ENCODE measurements at regions not wholly inside any gene's neighbourhood (a gene's known extent, or its start where the extent isn't known, plus 50 kb on each side); places are given as distances from the start of the nearest gene placed in this dataset.

DNA sequence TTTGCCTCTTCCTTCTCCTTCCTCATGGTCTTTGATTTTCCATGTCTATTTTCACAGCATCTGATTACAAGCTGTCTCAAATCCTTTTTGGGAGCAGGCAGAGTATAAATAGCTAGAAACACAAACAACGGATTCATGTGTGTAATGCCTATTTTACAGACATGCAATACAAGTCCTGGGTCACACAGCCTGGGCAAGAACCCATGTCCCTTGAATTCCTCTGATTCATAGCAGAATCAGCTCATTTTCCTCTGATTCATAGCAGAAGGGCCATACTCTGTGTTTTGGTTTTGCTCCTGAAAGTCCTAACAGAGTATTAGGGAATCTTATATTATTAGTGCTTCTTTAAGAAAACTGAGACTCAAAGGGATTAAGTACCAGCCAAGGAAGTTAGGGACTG lies 71.3 kb downstream of the IRX5 start:
- no peaks in the 10 kb centered on the region for H3K27me3 ChIP-seq (ENCODE audit: insufficient read depth in 3 of 3, low read length in 2 of 3)
- no peak overlapping the region for H3K4me3 ChIP-seq
- ATAC-seq (no peak), DNase-seq (no peak)
- 26 to 52% (median 29%) methylated on average over 1 of the region's 1 CpG for WGBS, 3 donors
- TF ChIP-seq, protein P1, sequence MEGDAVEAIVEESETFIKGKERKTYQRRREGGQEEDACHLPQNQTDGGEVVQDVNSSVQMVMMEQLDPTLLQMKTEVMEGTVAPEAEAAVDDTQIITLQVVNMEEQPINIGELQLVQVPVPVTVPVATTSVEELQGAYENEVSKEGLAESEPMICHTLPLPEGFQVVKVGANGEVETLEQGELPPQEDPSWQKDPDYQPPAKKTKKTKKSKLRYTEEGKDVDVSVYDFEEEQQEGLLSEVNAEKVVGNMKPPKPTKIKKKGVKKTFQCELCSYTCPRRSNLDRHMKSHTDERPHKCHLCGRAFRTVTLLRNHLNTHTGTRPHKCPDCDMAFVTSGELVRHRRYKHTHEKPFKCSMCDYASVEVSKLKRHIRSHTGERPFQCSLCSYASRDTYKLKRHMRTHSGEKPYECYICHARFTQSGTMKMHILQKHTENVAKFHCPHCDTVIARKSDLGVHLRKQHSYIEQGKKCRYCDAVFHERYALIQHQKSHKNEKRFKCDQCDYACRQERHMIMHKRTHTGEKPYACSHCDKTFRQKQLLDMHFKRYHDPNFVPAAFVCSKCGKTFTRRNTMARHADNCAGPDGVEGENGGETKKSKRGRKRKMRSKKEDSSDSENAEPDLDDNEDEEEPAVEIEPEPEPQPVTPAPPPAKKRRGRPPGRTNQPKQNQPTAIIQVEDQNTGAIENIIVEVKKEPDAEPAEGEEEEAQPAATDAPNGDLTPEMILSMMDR (IDR thresholded peaks at IDR 0.05): no peak
- H3K27ac ChIP-seq: no peak overlapping the region
- H3K4me1 ChIP-seq: no peaks in the 10 kb centered on the region
- H3K36me3 ChIP-seq (ENCODE audit: insufficient read depth in 1 of 2, low read depth in 1 of 2): no peaks in the 10 kb centered on the region
- H3K9me3 ChIP-seq: no peaks in the 10 kb centered on the region
- intact Hi-C loops (cut with DNase I): no loop called here

DNA sequence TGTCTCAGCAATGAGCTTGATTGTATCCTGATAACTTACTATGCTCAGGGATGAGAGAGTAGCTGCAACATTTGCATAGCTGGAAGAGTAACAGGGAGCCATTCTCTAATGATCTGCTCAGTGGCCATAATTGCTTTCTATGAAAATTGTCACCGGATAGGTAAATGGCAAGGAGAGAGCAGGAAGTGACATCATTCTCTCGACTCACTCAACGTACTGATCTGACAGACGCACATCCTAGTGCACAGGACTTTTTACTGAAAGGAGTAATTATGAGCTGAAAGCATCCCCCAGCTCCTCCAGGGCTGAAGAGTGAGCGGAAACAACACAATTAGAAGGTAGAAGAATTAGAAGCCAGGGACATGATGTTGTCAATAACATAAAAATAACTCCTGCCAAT lies 71.8 kb downstream of the IRX5 start:
- Histone ChIP-seq H3K4me3 (no peak overlapping the region), H3K9me3 (no peaks in the 10 kb centered on the region), H3K27ac (no peak overlapping the region), H3K4me1 (no peaks in the 10 kb centered on the region), H3K27me3 (ENCODE audit: insufficient read depth in 3 of 3, low read length in 2 of 3) (no peaks in the 10 kb centered on the region), H3K36me3 (ENCODE audit: insufficient read depth in 1 of 2, low read depth in 1 of 2) (no peaks in the 10 kb centered on the region)
- ATAC-seq (no peak), DNase-seq (no peak)
- 49 to 57% (median 55%) methylated on average over 5 of the region's 5 CpGs for WGBS, 3 donors
- TF ChIP-seq, protein P1 (IDR thresholded peaks at IDR 0.05): no peak
- intact Hi-C loops (cut with DNase I): no loop called here

GRCh38 chr16:55003306-55003705 lies 72.6 kb downstream of the IRX5 start:
- TF ChIP-seq, protein P1 (IDR thresholded peaks at IDR 0.05): no peak
- Histone ChIP-seq H3K27ac (no peak overlapping the region), H3K4me3 (no peak overlapping the region), H3K27me3 (ENCODE audit: insufficient read depth in 3 of 3, low read length in 2 of 3) (peaks cover 0 to 2% (median 0%) of the 10 kb centered on the region in 3 donors), H3K4me1 (no peaks in the 10 kb centered on the region), H3K9me3 (no peaks in the 10 kb centered on the region), H3K36me3 (ENCODE audit: insufficient read depth in 1 of 2, low read depth in 1 of 2) (no peaks in the 10 kb centered on the region)
- WGBS, 3 donors: 50 to 77% (median 62%) methylated on average over 2 of the region's 2 CpGs
- intact Hi-C loops (cut with DNase I): no loop called here
- ATAC-seq: no peak
- DNase-seq: no peak

DNA sequence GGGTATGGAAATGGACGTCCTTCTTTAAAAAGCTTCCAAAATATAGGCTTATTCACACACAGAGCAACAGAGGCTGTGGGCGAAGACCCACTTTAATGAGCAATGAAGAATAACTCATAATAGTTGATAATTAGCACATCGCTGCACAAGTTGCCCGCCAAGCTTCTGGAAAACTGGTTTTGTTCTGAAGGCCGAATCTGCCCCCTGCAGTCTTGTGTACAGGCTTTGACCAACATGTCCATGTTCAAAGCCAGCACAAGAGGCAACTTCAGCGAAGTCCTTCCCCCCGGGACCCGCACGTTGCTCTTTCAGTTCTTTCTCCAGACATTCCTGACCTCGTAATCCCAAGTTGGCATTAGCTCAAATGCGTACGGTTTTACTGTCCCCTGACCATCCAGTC lies 73.3 kb downstream of the IRX5 start:
- DNase-seq: no peak
- ATAC-seq: no peak
- TF ChIP-seq, protein P1 (IDR thresholded peaks at IDR 0.05): no peak
- Histone ChIP-seq H3K27me3 (ENCODE audit: insufficient read depth in 3 of 3, low read length in 2 of 3) (peaks cover 0 to 2% (median 0%) of the 10 kb centered on the region in 3 donors), H3K36me3 (ENCODE audit: insufficient read depth in 1 of 2, low read depth in 1 of 2) (no peaks in the 10 kb centered on the region), H3K4me1 (no peaks in the 10 kb centered on the region), H3K9me3 (no peaks in the 10 kb centered on the region), H3K27ac (no peak overlapping the region), H3K4me3 (no peak overlapping the region)
- intact Hi-C loops (cut with DNase I): no loop called here
- WGBS, 3 donors: 77 to 84% (median 80%) methylated on average over 12 of the region's 12 CpGs

GRCh38 chr16:55007504-55007903 lies 76.8 kb downstream of the IRX5 start:
- intact Hi-C loops (cut with DNase I): no loop called here
- WGBS, 3 donors: 70 to 72% (median 72%) methylated on average over 8 of the region's 8 CpGs

More at GRCh38 chr16:55007504-55007903, 76.8 kb downstream of the IRX5 start:
- Histone ChIP-seq H3K4me1 (no peaks in the 10 kb centered on the region), H3K36me3 (ENCODE audit: insufficient read depth in 1 of 2, low read depth in 1 of 2) (no peaks in the 10 kb centered on the region), H3K27ac (no peak overlapping the region), H3K9me3 (no peaks in the 10 kb centered on the region), H3K27me3 (ENCODE audit: insufficient read depth in 3 of 3, low read length in 2 of 3) (peaks cover 0 to 2% (median 0%) of the 10 kb centered on the region in 3 donors), H3K4me3 (no peak overlapping the region)
- TF ChIP-seq, protein P1 (IDR thresholded peaks at IDR 0.05): no peak
- DNase-seq (no peak), ATAC-seq (no peak)

Measured in psoas muscle (tissue), 7 donors.